Fibroblast of skin of back (primary cell): ENCODE measurements at regions not wholly inside any gene's neighbourhood (a gene's known extent, or its start where the extent isn't known, plus 50 kb on each side); places are given as distances from the start of the nearest gene placed in this dataset.
"Not testable (repeated sequence)": the region's sequence is repeated elsewhere in the genome, so short reads cannot be mapped to it uniquely, and the experiment has no call there.

Experiments
- DNase-seq: peaks from one replicate; pipeline ENCODE4 v3.0.0-alpha.2; 2013

GRCh38 chr14:106459971-106460730, 933.8 kb downstream of the TMEM121 start:
- DNase-seq, result no peak

GRCh38 chr14:106460916-106461315, 934.5 kb downstream of the TMEM121 start:
- no peak for DNase-seq

GRCh38 chr14:106466483-106466882, 940.1 kb downstream of the TMEM121 start:
- DNase-seq, result not testable (repeated sequence)

- not testable (repeated sequence) for DNase-seq
These were observed 942.5 kb downstream of the TMEM121 start for GRCh38 chr14:106468869-106469268.

GRCh38 chr14:106470028-106470427, 943.6 kb downstream of the TMEM121 start:
- not testable (repeated sequence) for DNase-seq

- DNase-seq, result not testable (repeated sequence)
These were observed 948.1 kb downstream of the TMEM121 start for GRCh38 chr14:106474261-106475028.

- not testable (repeated sequence) for DNase-seq
These were observed 948.8 kb downstream of the TMEM121 start for GRCh38 chr14:106475214-106475613.

GRCh38 chr14:106477600-106477999, 951.2 kb downstream of the TMEM121 start:
- DNase-seq, result not testable (repeated sequence)

GRCh38 chr14:106480287-106480686, 953.9 kb downstream of the TMEM121 start:
- not testable (repeated sequence) for DNase-seq

GRCh38 chr14:106482213-106482612, 955.8 kb downstream of the TMEM121 start:
- not testable (repeated sequence) for DNase-seq

- DNase-seq, result no peak
These were observed 961.2 kb downstream of the TMEM121 start for GRCh38 chr14:106487600-106487999.

GRCh38 chr14:106488291-106488690, 961.9 kb downstream of the TMEM121 start:
- no peak for DNase-seq

GRCh38 chr14:106489112-106489881, 962.9 kb downstream of the TMEM121 start:
- DNase-seq, result no peak

GRCh38 chr14:106490442-106490841, 964.1 kb downstream of the TMEM121 start:
- no peak for DNase-seq

- no peak for DNase-seq
These were observed 965.5 kb downstream of the TMEM121 start for GRCh38 chr14:106491851-106492250.

GRCh38 chr14:106493962-106494823, 967.8 kb downstream of the TMEM121 start:
- DNase-seq, result no peak

- no peak for DNase-seq
These were observed 974.2 kb downstream of the TMEM121 start for GRCh38 chr14:106500571-106500970.

- no peak for DNase-seq
These were observed 975.5 kb downstream of the TMEM121 start for GRCh38 chr14:106501898-106502297.

GRCh38 chr14:106505366-106505765, 979.0 kb downstream of the TMEM121 start:
- no peak for DNase-seq

- DNase-seq, result no peak
These were observed 980.5 kb downstream of the TMEM121 start for GRCh38 chr14:106506881-106507305.

GRCh38 chr14:106507354-106507753, 981.0 kb downstream of the TMEM121 start:
- no peak for DNase-seq

GRCh38 chr14:106508216-106508615, 981.8 kb downstream of the TMEM121 start:
- DNase-seq, result no peak
